Subcutaneous abdominal adipose tissue (tissue), 5 donors: ENCODE measurements at regions not wholly inside any gene's neighbourhood (a gene's known extent, or its start where the extent isn't known, plus 50 kb on each side); places are given as distances from the start of the nearest gene placed in this dataset.

ENCODE experiments used
- H3K27ac ChIP-seq: one replicate; pipeline ENCODE4 v1.7.0; 2013; ENCODE audit warnings: low read depth, mild to moderate bottlenecking, inconsistent platforms, low read length, moderate library complexity
- H3K27me3 ChIP-seq, 5 donors: one replicate each; pipeline ENCODE4 v1.7.0; 2013; ENCODE audit warnings: low read length in 5 of 5, inconsistent platforms in 1 of 5; ENCODE audit not compliant: control insufficient read depth in 5 of 5, insufficient read depth in 4 of 5
- H3K36me3 ChIP-seq, 5 donors: one replicate each; pipeline ENCODE4 v1.7.0; 2013; ENCODE audit warnings: low read length in 5 of 5; ENCODE audit not compliant: control insufficient read depth in 5 of 5, insufficient read depth in 5 of 5
- H3K4me1 ChIP-seq, 5 donors: one replicate each; pipeline ENCODE4 v1.7.0; 2013; ENCODE audit warnings: low read length in 5 of 5, mild to moderate bottlenecking in 3 of 5, moderate library complexity in 1 of 5; ENCODE audit not compliant: control insufficient read depth in 5 of 5, insufficient read depth in 5 of 5
- H3K4me3 ChIP-seq, 5 donors: one replicate each; pipeline ENCODE4 v1.7.0; 2013; ENCODE audit warnings: low read length in 5 of 5, low read depth in 1 of 5
- H3K9ac ChIP-seq, 5 donors: one replicate each; pipeline ENCODE4 v1.7.0; 2013; ENCODE audit warnings: low read length in 5 of 5, mild to moderate bottlenecking in 4 of 5, moderate library complexity in 3 of 5
- H3K9me3 ChIP-seq, 5 donors: one replicate each; pipeline ENCODE4 v1.7.0; 2013; ENCODE audit warnings: low read length in 5 of 5; ENCODE audit not compliant: control insufficient read depth in 5 of 5
- donor health status: healthy.
- donor health status: healthy.
- donor health status: healthy.
- donor health status: healthy.
- donor health status: healthy.

DNA sequence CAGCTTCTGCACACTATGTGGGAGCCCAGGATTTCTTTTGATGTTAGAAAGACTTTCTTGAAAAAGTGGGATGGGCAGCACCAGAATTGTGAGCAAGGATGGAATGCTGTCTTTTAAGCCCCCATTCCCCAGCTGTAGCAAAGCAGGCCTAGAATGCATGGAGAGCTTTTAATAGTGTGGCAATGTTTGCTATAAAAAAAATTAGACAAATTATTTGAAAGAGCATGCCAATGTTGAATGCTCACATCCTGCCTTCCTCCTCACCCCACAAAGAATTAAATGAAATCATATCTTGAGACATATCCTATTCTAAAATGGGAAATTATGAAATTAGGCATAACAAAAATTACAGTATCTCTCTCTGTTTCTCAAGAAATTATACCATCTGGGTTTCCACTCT lies 154.7 kb downstream of the C11orf91 start:
- Histone ChIP-seq H3K9ac (no peak overlapping the region), H3K4me1 (no peaks in the 10 kb centered on the region), H3K36me3 (no peaks in the 10 kb centered on the region), H3K27ac (no peak overlapping the region), H3K4me3 (no peak overlapping the region), H3K27me3 (no peaks in the 10 kb centered on the region), H3K9me3 (no peaks in the 10 kb centered on the region)

GRCh38 chr11:33544593-33545373 lies 155.8 kb downstream of the C11orf91 start:
- Histone ChIP-seq H3K4me1 (peaks cover 0 to 4% (median 0%) of the 10 kb centered on the region in 5 donors), H3K4me3 (no peak overlapping the region), H3K27me3 (no peaks in the 10 kb centered on the region), H3K36me3 (no peaks in the 10 kb centered on the region), H3K27ac (no peak overlapping the region), H3K9ac (no peak overlapping the region), H3K9me3 (no peaks in the 10 kb centered on the region)

- no peaks in the 10 kb centered on the region for H3K36me3 ChIP-seq
- no peak overlapping the region for H3K4me3 ChIP-seq
- no peaks in the 10 kb centered on the region for H3K9me3 ChIP-seq
- no peak overlapping the region for H3K9ac ChIP-seq
- no peak overlapping the region for H3K27ac ChIP-seq
- H3K4me1 ChIP-seq = peaks cover 0 to 4% (median 0%) of the 10 kb centered on the region in 5 donors
- H3K27me3 ChIP-seq = no peaks in the 10 kb centered on the region
Observed at GRCh38 chr11:33543823-33544222, 156.8 kb downstream of the C11orf91 start.

DNA sequence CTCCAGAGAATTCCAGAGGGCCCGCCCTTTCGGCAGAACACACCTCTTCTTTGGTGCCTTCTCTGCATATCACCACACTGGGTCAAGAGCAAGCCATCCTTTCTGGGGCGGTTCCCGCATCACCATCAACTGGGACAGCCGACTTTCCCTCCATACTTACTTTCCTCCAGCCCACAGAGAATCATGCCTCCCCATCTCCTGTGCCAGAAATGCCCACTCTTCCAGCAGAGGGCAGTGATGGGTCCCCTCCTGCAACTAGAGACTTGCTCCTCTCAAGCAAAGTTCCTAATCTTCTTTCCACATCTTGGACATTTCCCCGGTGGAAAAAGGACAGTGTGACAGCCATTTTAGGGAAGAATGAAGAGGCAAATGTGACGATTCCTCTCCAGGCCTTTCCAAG lies 157.7 kb downstream of the C11orf91 start:
- Histone ChIP-seq H3K27me3 (no peaks in the 10 kb centered on the region), H3K9me3 (no peaks in the 10 kb centered on the region), H3K36me3 (no peaks in the 10 kb centered on the region), H3K9ac (no peak overlapping the region), H3K27ac (no peak overlapping the region), H3K4me3 (no peak overlapping the region), H3K4me1 (peaks cover 0 to 4% (median 0%) of the 10 kb centered on the region in 5 donors)

DNA sequence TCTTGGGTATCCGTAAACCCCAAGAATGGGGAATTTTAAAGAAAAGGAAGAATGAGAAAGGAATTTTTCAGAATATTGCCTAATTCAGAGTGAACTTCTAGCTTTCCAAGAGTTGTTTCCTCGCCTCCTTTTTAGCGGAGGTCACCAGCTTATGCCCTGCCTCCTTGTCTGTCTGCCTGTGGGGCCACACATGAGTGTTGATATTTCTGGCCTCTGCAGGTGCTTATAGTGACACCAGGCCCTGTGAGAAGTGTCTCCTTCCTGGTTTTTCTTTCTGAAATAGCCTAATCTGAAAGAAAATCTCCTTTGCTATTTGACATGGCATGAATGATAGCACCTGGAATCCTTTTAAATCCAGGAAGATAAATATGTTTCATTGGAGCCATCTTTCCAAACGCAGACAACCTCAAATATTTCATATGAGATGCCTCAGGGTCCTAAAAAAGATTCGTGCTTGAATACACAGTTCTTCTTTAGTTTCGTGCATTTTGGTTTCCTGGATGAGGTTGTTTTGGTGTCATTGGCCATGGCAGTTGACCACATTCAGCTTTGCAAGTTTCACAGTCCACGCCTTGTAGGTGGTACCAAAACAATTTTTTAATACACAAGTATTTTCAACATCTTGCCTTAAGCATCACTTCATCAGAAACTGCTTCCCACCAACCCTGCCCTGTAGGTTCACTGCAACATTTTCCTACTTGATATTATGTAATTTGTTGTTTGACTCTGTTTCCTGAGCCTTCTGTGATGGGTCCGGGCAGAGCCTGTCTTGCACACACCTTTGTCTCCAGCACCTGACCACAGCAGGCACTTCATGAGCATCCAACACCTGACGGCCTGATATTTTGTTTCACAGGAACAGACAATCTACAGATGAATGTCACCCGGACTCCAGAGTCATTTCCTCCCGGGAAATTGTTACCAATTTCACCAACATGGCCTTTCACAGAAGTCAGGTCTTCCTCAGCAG lies 159.4 kb downstream of the C11orf91 start:
- Histone ChIP-seq H3K27me3 (no peaks in the 10 kb centered on the region), H3K4me3 (no peak overlapping the region), H3K27ac (no peak overlapping the region), H3K36me3 (no peaks in the 10 kb centered on the region), H3K9ac (no peak overlapping the region), H3K4me1 (peaks cover 0 to 4% (median 0%) of the 10 kb centered on the region in 5 donors), H3K9me3 (no peaks in the 10 kb centered on the region)

DNA sequence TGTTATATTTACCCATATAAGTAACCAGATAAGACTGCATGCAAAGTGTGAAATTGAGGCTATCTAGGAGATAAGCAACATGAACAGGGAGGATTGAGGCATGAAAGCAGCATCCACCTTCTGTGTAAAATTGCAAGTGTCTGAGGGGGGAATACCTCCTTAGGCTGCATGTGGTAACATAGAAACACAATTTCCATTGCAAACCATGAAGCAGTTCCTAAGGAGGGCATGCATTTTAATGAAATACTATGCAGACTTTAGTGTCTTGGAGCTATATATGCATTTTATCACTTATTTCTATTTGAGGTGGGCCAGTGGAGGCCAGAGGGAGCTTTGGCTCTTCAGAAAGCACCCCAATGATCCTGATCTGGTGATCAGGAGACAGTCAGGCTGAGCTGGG lies 160.2 kb downstream of the C11orf91 start:
- Histone ChIP-seq H3K9ac (no peak overlapping the region), H3K27ac (no peak overlapping the region), H3K27me3 (no peaks in the 10 kb centered on the region), H3K9me3 (no peaks in the 10 kb centered on the region), H3K4me3 (no peak overlapping the region), H3K4me1 (peaks cover 0 to 4% (median 0%) of the 10 kb centered on the region in 5 donors), H3K36me3 (no peaks in the 10 kb centered on the region)

DNA sequence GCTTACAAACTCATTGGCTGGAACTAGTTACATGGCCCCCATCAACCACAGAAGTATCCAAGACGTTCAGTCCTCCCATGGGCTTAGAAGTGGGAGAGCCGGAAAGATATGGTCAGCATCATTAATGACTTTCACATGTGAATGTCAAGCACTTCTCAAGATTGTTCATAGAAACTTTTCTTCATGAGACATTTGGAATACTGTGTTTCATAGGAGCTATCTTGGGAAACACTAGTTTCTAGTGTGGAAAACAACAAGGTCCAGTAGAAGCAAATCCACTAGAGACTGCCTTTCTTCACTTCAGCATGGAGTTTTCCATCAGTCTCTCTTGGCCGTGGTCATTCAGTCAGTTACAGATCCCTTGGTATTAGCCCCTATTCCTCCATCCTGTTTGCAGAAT lies 160.9 kb downstream of the C11orf91 start:
- H3K27me3 ChIP-seq = no peaks in the 10 kb centered on the region
- peaks cover 0 to 4% (median 0%) of the 10 kb centered on the region in 5 donors for H3K4me1 ChIP-seq
- H3K27ac ChIP-seq = no peak overlapping the region
- peaks cover 0 to 3% (median 2%) of the 10 kb centered on the region in 5 donors for H3K9me3 ChIP-seq
- no peak overlapping the region for H3K9ac ChIP-seq
- no peaks in the 10 kb centered on the region for H3K36me3 ChIP-seq
- no peak overlapping the region for H3K4me3 ChIP-seq

DNA sequence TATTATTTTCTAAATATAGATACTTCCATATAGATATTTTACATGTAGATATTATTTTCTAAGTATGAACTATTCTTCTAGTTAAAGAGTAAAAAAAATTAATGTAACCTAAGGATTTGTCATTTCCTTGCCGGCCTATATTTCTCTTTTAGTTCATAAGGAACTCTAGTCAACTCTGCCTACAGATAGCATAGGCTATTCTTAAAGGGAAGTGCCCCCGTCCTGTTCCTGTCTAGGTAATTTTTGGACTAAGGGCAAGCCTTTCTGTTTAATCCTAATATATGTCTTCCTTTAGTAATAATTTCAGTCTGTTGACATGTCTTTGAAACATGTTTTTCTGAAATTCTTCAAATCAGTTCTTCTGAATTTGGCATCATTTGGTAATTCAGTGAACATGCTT lies 161.9 kb downstream of the C11orf91 start:
- Histone ChIP-seq H3K9me3 (peaks cover 0 to 5% (median 4%) of the 10 kb centered on the region in 5 donors), H3K27me3 (no peaks in the 10 kb centered on the region), H3K36me3 (no peaks in the 10 kb centered on the region), H3K9ac (no peak overlapping the region), H3K4me3 (no peak overlapping the region), H3K27ac (no peak overlapping the region), H3K4me1 (peaks cover 0 to 4% (median 0%) of the 10 kb centered on the region in 5 donors)

- Histone ChIP-seq H3K9me3 (peaks cover 0 to 5% (median 4%) of the 10 kb centered on the region in 5 donors), H3K4me3 (no peak overlapping the region), H3K9ac (no peak overlapping the region), H3K36me3 (no peaks in the 10 kb centered on the region), H3K4me1 (peaks cover 0 to 6% (median 2%) of the 10 kb centered on the region in 5 donors), H3K27me3 (no peaks in the 10 kb centered on the region), H3K27ac (no peak overlapping the region)
Observed at GRCh38 chr11:33536178-33536577, 164.4 kb downstream of the C11orf91 start.

DNA sequence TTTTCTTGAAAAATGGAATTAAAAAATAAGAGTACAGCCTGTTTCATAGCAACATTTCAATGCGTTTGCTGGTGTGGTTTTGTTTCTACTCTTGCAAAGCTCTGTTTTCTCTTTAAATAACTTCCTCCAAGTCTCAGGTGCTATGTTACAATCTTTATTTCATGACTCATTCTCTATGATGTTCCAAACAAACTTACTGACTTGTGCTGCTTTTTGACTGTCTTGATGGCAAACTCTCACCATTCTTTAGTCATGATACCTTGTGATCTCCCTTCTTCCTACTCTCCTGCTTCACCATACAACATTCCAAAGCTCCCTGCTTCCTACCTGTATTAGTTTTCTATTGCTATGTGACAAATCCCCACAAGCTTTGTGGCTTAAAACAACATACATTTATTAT lies 166.1 kb downstream of the C11orf91 start:
- no peak overlapping the region for H3K4me3 ChIP-seq
- no peaks in the 10 kb centered on the region for H3K27me3 ChIP-seq
- H3K27ac ChIP-seq = no peak overlapping the region
- peaks cover 0 to 5% (median 2%) of the 10 kb centered on the region in 5 donors for H3K4me1 ChIP-seq
- no peaks in the 10 kb centered on the region for H3K36me3 ChIP-seq
- no peak overlapping the region for H3K9ac ChIP-seq
- H3K9me3 ChIP-seq = peaks cover 0 to 5% (median 4%) of the 10 kb centered on the region in 5 donors
